Ectodermal cell (in vitro differentiated cells): ENCODE measurements at regions not wholly inside any gene's neighbourhood (a gene's known extent, or its start where the extent isn't known, plus 50 kb on each side); places are given as distances from the start of the nearest gene placed in this dataset.

Source experiments
- H3K27ac ChIP-seq: 2 replicates; pipeline ENCODE4 v1.7.0; 2013; ENCODE audit warnings: mild to moderate bottlenecking, low read depth, low read length; ENCODE audit not compliant: insufficient read depth, poor library complexity, severe bottlenecking
- H3K27me3 ChIP-seq: 2 replicates; pipeline ENCODE4 v1.7.0; 2013; ENCODE audit warnings: mild to moderate bottlenecking, low read length; ENCODE audit not compliant: insufficient read depth, control insufficient read depth, poor library complexity, severe bottlenecking
- H3K36me3 ChIP-seq: one replicate; pipeline ENCODE4 v1.7.0; 2013; ENCODE audit warnings: low read length; ENCODE audit not compliant: control insufficient read depth, insufficient read depth
- H3K4me1 ChIP-seq: one replicate; pipeline ENCODE4 v1.7.0; 2013; ENCODE audit warnings: low read length; ENCODE audit not compliant: control insufficient read depth, insufficient read depth
- H3K4me3 ChIP-seq: 2 replicates; pipeline ENCODE4 v1.7.0; 2013; ENCODE audit warnings: low read depth, low read length, control low read depth; ENCODE audit not compliant: insufficient read depth
- H3K9me3 ChIP-seq: 2 replicates; pipeline ENCODE4 v1.7.0; 2013; ENCODE audit warnings: mild to moderate bottlenecking, low read length, moderate library complexity; ENCODE audit not compliant: control insufficient read depth
- WGBS, 2 experiments: methylation state at CpG; one replicate each; pipeline ENCODE4 v1.1.7; 2013; ENCODE audit warnings: missing lambda C conversion rate in 2 of 2; 5-methylcytosine and 5-hydroxymethylcytosine counted together

DNA sequence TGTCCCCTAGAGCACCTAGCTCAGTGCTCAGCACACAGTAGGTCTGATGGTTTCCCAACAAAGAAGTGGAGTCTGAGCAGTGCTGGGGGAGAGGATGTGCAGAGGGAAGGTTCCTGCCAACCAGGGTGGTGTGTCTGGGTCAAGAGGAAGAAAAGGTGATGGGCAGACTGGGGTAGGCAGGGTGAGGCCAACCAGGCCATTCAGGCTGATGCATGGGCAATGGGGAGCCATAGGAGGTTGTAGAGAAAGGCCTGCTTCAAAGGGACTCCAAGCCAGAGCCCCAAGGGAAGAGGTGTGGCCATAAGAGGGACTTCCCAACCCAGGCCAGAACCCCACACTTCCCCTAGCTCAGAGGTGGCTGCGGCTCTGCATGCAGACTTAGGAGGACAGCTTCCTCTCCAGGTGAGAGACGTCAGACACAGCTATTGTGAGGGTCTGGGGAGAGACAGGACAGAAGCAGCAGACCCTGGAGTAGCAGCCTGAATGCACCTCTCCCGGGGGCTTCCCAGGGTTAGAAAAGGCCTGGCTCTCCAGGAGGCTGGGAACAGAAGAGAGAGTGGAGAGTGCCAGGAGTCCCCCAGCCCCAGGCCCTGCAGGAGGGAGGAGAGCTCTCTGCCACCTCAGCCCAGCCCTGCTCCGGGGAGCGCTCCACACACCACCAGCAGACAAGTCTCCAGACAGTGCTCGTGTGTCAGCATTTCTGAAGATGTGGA is 87.4 kb upstream of the ZMIZ1 start:
- no peak overlapping the region for H3K27ac ChIP-seq
- no peaks in the 10 kb centered on the region for H3K27me3 ChIP-seq
- H3K4me3 ChIP-seq, result no peak overlapping the region
- H3K4me1 ChIP-seq, result peaks cover 5% of the 10 kb centered on the region
- WGBS, 2 experiments, result 70 to 73% methylated on average over 6 of the region's 6 CpGs
- H3K36me3 ChIP-seq, result no peaks in the 10 kb centered on the region
- no peaks in the 10 kb centered on the region for H3K9me3 ChIP-seq

- Histone ChIP-seq H3K27ac (no peak overlapping the region), H3K4me1 (peaks cover 5% of the 10 kb centered on the region), H3K9me3 (no peaks in the 10 kb centered on the region), H3K27me3 (no peaks in the 10 kb centered on the region), H3K4me3 (no peak overlapping the region), H3K36me3 (no peaks in the 10 kb centered on the region)
- WGBS, 2 experiments, result 68 to 69% methylated on average over 4 of the region's 4 CpGs
These were observed 86.8 kb upstream of the ZMIZ1 start for GRCh38 chr10:78981970-78982281.

- Histone ChIP-seq H3K27ac (no peak overlapping the region), H3K4me3 (no peak overlapping the region), H3K4me1 (peaks cover 5% of the 10 kb centered on the region), H3K36me3 (no peaks in the 10 kb centered on the region), H3K9me3 (no peaks in the 10 kb centered on the region), H3K27me3 (no peaks in the 10 kb centered on the region)
- WGBS, 2 experiments, result 89 to 90% methylated on average over 6 of the region's 6 CpGs
These were observed 86.0 kb upstream of the ZMIZ1 start for GRCh38 chr10:78982726-78983125.

- 80 to 83% methylated on average over 4 of the region's 4 CpGs for WGBS, 2 experiments
- Histone ChIP-seq H3K27me3 (no peaks in the 10 kb centered on the region), H3K4me1 (no peaks in the 10 kb centered on the region), H3K4me3 (no peak overlapping the region), H3K9me3 (no peaks in the 10 kb centered on the region), H3K36me3 (no peaks in the 10 kb centered on the region), H3K27ac (no peak overlapping the region)
These were observed 85.2 kb upstream of the ZMIZ1 start for GRCh38 chr10:78983608-78984007.

DNA sequence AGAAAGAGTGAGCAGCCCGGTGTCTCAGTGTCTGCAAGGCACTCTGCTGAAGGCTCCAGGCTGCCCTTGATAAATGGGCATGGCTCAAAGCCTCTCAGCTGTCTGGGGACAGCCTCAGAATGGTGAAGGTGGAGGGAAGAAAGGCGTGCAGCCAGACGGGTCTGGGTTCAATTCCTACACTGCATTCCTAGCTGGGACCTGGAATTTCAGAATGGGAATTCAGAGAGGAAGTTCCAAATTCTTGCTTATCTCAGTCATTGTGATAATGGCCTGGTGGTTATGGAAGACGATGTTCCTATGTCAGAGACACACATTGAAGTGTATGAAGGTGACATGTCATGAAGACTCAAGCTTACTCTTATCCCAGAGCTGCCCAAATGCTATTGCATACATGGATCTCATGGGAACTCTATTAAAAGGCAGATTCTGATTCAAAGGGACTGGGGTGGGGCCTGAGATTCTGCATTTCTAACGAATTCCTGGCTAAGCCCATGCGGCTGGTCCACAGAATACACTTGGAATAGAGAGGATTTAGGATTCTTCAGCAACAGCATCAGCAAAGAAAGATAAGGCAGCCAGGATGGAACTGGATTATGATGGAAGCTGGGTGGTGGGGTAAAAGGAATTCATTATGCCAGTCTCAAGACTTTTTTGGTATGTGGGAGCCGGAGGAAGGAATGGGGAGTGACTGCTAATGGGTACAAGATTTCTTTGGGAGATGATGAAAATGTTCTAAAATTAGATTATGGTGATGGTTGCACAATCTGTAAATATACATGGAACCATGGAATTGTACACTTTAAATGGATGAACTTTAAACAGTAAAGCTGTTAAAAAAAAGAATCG is 82.6 kb upstream of the ZMIZ1 start:
- Histone ChIP-seq H3K36me3 (no peaks in the 10 kb centered on the region), H3K27me3 (no peaks in the 10 kb centered on the region), H3K27ac (no peak overlapping the region), H3K4me1 (no peaks in the 10 kb centered on the region), H3K9me3 (no peaks in the 10 kb centered on the region), H3K4me3 (no peak overlapping the region)
- WGBS, 2 experiments, result 90% methylated on average over 8 of the region's 8 CpGs

- Histone ChIP-seq H3K9me3 (no peaks in the 10 kb centered on the region), H3K4me1 (peaks cover 2% of the 10 kb centered on the region), H3K4me3 (no peak overlapping the region), H3K27ac (no peak overlapping the region), H3K27me3 (no peaks in the 10 kb centered on the region), H3K36me3 (no peaks in the 10 kb centered on the region)
- 90 to 91% methylated on average over 1 of the region's 1 CpG for WGBS, 2 experiments
These were observed 77.6 kb upstream of the ZMIZ1 start for GRCh38 chr10:78991187-78991586.

- Histone ChIP-seq H3K36me3 (no peaks in the 10 kb centered on the region), H3K27me3 (no peaks in the 10 kb centered on the region), H3K4me3 (no peak overlapping the region), H3K9me3 (no peaks in the 10 kb centered on the region), H3K4me1 (peaks cover 6% of the 10 kb centered on the region), H3K27ac (no peak overlapping the region)
- WGBS, 2 experiments, result 55 to 66% methylated on average over 6 of the region's 6 CpGs
These were observed 76.4 kb upstream of the ZMIZ1 start for GRCh38 chr10:78992333-78992732.

- Histone ChIP-seq H3K4me3 (no peak overlapping the region), H3K27ac (no peak overlapping the region), H3K9me3 (no peaks in the 10 kb centered on the region), H3K36me3 (no peaks in the 10 kb centered on the region), H3K27me3 (no peaks in the 10 kb centered on the region), H3K4me1 (peaks cover 6% of the 10 kb centered on the region)
- 66 to 73% methylated on average over 10 of the region's 10 CpGs for WGBS, 2 experiments
These were observed 75.4 kb upstream of the ZMIZ1 start for GRCh38 chr10:78993261-78993945.

DNA sequence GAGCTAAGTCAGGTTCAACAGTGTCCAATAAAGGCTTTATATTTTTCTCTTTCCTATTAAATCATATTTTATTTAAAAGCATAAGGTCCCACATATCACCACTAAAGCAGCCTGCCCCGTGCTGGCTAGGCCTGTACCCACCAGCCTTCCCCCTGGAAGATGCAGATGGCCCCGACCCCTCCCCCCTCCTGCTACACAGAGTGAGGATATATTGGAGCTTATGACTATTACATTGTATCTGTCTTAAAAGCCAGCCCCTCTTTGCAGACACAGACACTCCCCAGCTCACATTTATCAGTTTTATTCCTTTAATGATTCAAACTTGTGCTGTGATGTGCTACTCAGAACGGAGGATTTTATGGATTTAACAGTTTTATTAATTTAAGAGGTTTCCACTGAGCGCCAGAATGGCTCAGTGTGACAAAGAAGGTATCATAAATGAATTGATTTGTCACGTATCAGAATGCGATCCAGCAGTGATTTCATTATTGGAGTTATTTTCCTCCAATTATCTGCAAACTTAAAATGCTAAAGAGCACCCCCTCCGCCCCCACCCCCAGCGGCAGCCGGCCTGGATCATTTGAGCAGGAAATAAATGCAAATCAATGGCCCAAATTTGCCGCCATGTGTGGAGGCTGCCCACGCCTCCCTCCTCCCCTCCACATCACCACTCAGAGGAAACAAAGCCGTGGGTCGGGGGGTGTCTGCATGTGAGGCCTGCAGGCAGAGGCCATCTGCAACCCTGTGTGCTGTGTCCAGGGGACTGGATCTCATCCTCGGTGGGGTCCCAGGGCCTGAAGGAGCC is 72.6 kb upstream of the ZMIZ1 start:
- no peak overlapping the region for H3K27ac ChIP-seq
- no peak overlapping the region for H3K4me3 ChIP-seq
- WGBS, 2 experiments, result 85 to 90% methylated on average over 14 of the region's 14 CpGs
- H3K4me1 ChIP-seq, result peaks cover 6% of the 10 kb centered on the region
- no peaks in the 10 kb centered on the region for H3K27me3 ChIP-seq
- H3K9me3 ChIP-seq, result no peaks in the 10 kb centered on the region
- no peaks in the 10 kb centered on the region for H3K36me3 ChIP-seq

- Histone ChIP-seq H3K36me3 (no peaks in the 10 kb centered on the region), H3K9me3 (no peaks in the 10 kb centered on the region), H3K27me3 (no peaks in the 10 kb centered on the region), H3K4me3 (no peak overlapping the region), H3K4me1 (peaks cover 6% of the 10 kb centered on the region), H3K27ac (no peak overlapping the region)
- 90 to 93% methylated on average over 3 of the region's 3 CpGs for WGBS, 2 experiments
These were observed 72.0 kb upstream of the ZMIZ1 start for GRCh38 chr10:78996792-78997129.
